NCI-H2196 treated with DMSO at 0.1 percent for 48 hours (cell line): ENCODE measurements at regions not wholly inside any gene's neighbourhood (a gene's known extent, or its start where the extent isn't known, plus 50 kb on each side); places are given as distances from the start of the nearest gene placed in this dataset.

Experiments
- DNase-seq: peaks from one replicate; lab custom pipeline; 2025; ENCODE audit not compliant: unreplicated experiment; lab: John Stamatoyannopoulos, UW

DNA sequence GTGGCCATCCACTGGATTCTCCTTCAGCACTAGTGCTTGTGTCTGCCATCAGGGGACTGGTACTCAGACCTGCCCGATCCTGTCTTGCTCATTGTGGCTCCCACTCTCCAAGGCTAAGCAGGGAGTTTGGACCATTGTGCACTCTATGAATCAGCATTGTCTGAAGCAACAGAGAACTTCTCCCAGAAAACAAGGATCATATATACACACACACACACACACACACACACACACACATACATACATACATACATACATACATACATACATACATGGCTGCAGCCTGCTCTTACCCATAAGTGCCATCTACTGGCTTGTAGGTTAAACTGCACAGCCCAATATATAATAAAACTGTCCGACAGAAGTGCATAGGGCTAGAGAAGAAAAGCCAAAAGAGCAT, 345.3 kb upstream of the LCORL start:
- DNase-seq: peak; percentile 1

DNA sequence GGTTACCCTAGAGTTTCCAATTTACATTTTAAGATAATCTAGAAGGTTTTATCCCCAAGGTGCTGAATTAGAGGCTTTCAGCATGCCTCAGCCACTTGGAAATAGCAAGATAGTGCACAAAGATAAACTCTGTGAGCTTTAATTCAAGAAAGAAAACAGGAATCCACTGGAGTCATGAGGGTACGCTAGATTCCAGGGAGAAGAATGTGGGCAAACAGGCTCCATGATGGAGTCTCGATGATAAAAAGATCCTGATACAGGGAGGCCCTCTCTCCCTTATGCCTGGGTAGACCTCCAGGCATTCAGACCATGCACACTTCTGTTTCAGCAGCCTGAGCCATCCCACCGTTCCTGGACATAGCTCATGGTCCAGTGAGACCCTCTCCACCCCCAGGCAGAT, 344.6 kb upstream of the LCORL start:
- DNase-seq: no peak

GRCh38 chr4:18343581-18343980, 322.0 kb upstream of the LCORL start:
- DNase-seq: no peak

- DNase-seq: no peak
Observed at GRCh38 chr4:18342847-18343246, 321.3 kb upstream of the LCORL start.

- DNase-seq: no peak
Observed at GRCh38 chr4:18321956-18322530, 300.5 kb upstream of the LCORL start.

GRCh38 chr4:18319431-18319830, 297.9 kb upstream of the LCORL start:
- no peak for DNase-seq

DNA sequence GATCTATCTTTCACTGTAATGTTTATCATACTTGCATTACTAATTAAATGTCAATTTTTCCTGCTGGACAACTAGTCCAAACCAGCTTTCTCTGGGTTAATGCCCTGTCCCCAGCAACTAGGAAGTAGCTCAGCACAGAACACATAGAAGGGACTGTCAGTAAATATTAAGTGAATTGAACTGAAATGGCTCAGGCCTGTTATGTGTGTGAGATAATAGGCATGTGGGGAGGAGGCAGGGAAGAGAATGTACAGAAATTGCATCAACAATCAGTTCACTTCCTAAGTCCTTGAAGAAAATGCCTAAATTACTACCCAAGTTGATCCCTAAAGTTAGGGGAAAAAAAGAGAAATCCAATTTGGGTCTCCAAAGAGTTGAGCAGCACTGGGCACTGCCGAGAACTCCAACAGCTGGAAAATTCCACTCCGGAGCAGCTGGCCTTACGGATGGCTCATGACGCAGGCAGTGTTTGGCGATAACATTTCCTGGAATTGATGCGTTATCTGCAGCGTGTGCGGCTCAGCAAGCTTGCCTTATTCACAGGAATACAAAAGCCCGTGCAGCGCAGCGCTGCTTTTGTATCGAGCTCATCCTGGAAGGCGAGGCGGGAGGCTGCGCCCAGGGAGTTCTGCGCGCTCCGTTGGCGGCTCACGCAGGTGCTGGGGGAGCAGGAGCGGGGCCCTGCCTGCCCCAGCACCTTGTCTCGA, 297.3 kb upstream of the LCORL start:
- no peak for DNase-seq

DNA sequence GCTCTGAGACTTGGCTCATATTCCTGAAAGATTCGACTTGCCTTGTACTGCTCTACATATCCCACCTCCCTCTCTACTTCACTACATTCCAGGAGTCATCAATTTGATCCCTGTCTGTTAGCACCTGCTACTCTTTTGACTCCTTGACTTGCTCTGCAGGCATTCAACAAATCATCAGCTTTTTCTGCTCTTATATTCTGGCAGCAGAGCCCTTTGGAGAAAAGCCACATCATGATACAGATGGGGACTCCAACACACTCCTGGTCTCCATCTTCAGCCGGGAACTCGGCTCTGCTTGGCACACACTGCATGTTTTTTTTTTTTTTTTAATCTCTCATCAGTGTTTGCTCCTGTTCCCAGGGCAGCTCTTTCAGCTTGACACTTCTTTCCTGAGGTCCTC, 293.2 kb upstream of the LCORL start:
- DNase-seq: no peak

GRCh38 chr4:18297684-18298083, 276.1 kb upstream of the LCORL start:
- DNase-seq: no peak

- no peak for DNase-seq
Observed at GRCh38 chr4:18296411-18296810, 274.9 kb upstream of the LCORL start.

- DNase-seq: no peak
Observed at GRCh38 chr4:18294846-18295245, 273.3 kb upstream of the LCORL start.

DNA sequence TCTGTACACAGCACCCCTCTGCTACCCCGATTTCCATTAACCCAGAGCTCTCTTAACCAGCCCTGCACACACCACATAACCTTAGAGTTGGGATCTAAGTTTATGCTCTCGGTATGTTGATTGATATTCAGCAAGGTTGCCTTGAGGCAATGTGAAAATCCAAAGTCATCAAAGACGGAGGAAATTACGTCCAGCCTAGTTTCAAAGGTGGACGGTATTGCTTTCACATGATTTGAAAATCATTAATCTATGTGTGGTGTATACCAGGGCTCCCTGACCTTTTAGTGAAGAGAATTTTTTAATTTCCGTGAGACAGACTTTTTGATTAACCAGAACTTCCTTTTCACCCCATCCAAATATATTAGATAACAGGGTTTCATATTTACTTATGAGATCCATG, 272.5 kb upstream of the LCORL start:
- no peak for DNase-seq

DNA sequence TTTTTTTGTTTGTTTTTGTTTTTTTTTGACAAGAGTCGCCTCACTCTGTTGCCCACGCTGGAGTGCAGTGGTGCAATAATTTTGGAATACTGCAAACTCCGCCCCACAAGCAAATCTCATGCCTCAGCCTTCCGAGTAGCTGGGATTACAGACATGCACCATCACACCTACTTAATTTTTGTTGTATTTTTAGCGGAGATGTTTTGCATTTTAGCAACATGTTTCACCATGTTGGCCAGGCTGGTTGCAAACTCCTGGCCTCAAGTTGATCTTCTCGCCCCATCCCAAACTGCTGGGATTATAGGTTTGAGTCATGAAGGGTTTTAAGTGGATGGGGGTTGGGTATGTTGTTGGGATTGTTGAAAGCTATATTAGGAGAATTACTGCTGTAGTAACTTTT, 270.9 kb upstream of the LCORL start:
- DNase-seq: no peak

GRCh38 chr4:18291981-18292380, 270.4 kb upstream of the LCORL start:
- DNase-seq: no peak

- DNase-seq: no peak
Observed at GRCh38 chr4:18291256-18291655, 269.7 kb upstream of the LCORL start.

DNA sequence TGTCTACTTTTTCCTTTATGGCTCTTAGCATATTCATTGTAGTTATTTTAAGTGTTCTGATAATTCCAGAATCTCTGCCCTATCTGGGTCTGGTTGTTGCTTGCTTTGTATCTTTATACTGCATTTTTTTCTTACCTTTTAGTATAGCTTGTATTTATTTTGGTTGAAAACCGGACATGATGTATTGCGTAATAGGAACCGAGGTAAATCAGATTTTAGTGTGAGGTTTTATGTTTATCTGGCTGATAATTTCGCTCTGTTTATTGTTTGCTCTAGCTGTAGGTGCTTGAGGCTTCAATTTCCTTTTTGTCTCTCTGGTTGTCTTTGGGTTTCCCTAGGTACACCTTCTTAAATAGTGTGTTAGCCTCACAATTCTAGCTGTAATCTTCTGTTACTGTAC, 263.8 kb upstream of the LCORL start:
- DNase-seq: no peak

DNA sequence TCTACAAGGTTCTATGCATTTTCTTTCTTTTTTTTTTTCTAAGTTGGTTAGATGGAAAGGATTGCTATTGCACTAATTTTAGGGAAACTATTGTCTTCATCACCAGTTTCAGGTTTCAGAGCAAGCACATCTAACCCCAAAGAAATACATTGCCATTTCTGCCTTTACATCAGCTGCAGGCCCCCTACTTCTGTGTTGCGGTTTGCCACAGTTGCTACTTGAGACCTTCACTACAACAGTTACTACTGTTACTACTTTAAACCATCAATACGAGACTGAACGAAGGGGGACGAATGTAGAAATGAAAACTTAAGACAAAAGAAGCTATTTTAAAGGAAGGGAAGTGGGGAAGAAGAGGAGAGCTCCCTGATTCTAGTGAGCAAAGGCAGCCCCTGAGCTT, 256.7 kb upstream of the LCORL start:
- no peak for DNase-seq

- no peak for DNase-seq
Observed at GRCh38 chr4:18262832-18263231, 241.3 kb upstream of the LCORL start.

DNA sequence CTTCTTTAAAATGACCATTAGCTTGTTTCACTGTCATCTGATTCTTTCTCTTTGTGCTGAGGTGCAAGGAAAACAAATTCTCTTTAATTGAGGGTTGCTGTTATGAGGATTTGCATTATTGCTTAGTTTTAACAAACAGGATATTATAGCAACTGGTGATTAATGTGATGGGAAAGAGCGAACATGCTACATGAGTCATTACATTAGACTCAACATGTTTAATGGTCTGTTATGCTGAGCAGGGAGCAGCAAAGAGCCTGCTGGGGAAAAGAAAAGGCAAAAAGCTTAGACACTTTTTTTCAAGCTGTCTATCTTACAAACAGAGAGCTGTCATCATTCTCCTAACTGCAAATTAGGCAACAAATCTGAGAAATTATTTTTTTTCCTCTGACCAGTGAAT, 230.5 kb upstream of the LCORL start:
- no peak for DNase-seq

GRCh38 chr4:18250564-18250963, 229.0 kb upstream of the LCORL start:
- DNase-seq: no peak

- no peak for DNase-seq
Observed at GRCh38 chr4:18248611-18249010, 227.1 kb upstream of the LCORL start.

GRCh38 chr4:18247189-18247588, 225.6 kb upstream of the LCORL start:
- no peak for DNase-seq
